LNCaP clone FGC (cell line): ENCODE measurements at regions not wholly inside any gene's neighbourhood (a gene's known extent, or its start where the extent isn't known, plus 50 kb on each side); places are given as distances from the start of the nearest gene placed in this dataset.

Experiments
- DNase-seq: peaks from one replicate; pipeline ENCODE4 v3.0.0-alpha.2; 2011; ENCODE audit warnings: low read depth
- H3K4me3 ChIP-seq: 2 replicates; pipeline ENCODE4 v1.5.1; 2011; ENCODE audit warnings: mild to moderate bottlenecking, low read depth, low read length, control low read depth
- CTCF ChIP-seq: IDR thresholded peaks from 2 replicates; pipeline ENCODE4 v1.5.1; 2012; ENCODE audit warnings: mild to moderate bottlenecking; ENCODE audit not compliant: control insufficient read depth, insufficient read depth; ENCODE audit errors: extremely low read depth

GRCh38 chr18:78804206-78805030 is 175.2 kb upstream of the SALL3 start:
- no peak for TF ChIP-seq CTCF
- no peak for DNase-seq
- H3K4me3 ChIP-seq: no peak overlapping the region

DNA sequence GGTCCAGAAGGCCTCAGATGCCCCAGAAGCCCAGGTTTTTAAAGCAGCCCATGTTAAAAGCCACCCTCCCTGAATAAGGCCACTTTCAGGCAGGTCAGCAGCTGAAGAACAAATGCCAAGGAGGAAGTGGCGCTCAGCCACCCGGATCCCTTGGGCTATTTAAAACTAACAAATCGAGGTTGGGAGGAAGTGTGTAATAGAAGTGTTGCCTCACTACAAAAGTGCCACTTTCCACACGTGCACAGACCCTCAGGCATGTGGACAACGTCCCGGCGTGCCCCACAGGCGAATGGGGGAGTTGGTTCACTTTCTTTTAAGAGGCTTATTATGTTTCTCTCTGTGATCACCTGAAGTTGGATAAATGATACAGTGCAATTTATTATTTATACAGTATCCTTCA is 173.8 kb upstream of the SALL3 start:
- DNase-seq: no peak

GRCh38 chr18:78807668-78808067 is 171.9 kb upstream of the SALL3 start:
- DNase-seq: no peak
- no peak overlapping the region for H3K4me3 ChIP-seq
- TF ChIP-seq CTCF: no peak

More for the DNA sequence above, 173.8 kb upstream of the SALL3 start:
- no peak for TF ChIP-seq CTCF
- no peak overlapping the region for H3K4me3 ChIP-seq

DNA sequence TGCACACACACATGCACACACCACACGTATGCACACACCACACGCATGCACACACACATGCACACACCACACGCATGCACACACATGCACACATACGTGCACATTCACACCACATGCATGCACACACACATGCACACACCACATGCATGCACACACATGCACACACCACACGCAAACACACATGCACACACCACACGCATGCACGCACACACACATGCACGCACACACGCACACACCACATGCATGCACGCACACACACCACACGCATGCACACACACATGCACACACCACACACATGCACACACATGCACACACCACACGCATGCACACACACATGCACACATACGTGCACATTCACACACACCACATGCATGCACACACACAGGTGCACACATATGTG is 169.8 kb upstream of the SALL3 start:
- DNase-seq: no peak
- no peak for TF ChIP-seq CTCF
- H3K4me3 ChIP-seq: no peak overlapping the region

DNA sequence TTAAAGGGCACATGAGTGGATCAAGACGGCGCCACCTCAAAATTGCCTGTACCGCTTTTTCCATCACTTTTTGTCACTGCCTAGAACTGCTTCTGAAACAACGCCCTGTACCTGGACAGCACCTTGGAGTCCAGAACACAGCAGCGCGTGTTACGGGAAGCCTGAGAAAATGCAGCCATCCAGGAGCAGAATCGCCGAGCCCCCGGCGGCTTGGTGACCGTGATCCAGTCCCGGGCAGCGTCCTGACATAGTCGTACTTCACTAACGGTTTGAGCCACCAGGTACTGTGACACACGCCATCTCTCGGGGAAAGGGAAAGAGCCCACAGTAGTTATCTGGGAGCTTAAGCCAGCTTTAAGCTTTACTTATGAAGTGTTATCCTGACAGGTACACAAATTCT is 168.9 kb upstream of the SALL3 start:
- no peak for TF ChIP-seq CTCF
- no peak overlapping the region for H3K4me3 ChIP-seq
- no peak for DNase-seq

DNA sequence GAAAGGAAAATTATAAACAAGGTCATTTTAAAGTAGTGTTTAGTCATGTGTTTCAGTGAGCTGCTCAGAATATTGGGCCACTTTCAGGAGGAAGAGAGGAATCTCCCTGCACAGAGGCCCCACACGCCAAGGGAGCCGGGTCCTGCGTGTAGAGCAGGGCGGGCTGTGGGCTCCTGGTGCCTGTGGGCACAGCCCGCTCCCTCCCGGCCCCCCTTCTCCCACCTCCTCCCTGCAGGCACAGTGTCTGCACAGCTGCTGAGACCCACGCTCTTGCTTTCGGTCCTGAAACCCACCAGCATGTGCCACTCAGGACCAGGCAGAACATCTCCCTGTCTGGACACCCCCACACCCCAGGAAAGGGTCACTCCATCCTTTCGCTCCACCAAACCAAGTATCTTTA is 167.6 kb upstream of the SALL3 start:
- no peak for DNase-seq
- H3K4me3 ChIP-seq: no peak overlapping the region
- no peak for TF ChIP-seq CTCF

DNA sequence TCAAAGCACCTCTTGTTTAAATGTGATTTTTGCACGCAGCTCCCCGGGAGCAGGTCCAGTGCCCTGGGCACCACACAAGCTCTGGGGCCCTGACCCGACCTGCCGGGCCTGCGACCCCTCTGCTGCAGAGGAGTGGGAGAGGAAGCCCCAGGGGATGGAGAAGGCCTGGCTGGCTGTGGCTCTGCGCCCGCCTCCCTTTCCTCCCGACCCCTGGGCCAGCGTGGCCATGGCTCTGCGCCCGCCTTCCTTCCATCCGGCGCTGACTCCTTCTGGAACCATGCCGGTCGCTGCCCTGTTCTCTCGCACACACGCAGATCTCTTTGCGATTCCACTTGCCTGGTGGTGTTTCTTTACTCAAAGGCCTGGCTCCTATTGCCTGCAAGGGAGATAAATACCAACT is 166.5 kb upstream of the SALL3 start:
- no peak for TF ChIP-seq CTCF
- no peak overlapping the region for H3K4me3 ChIP-seq
- no peak for DNase-seq
